Ascending aorta (tissue), 2 donors: ENCODE measurements at regions not wholly inside any gene's neighbourhood (a gene's known extent, or its start where the extent isn't known, plus 50 kb on each side); places are given as distances from the start of the nearest gene placed in this dataset.

Source experiments
- DNase-seq, 2 donors: peaks; one replicate each; pipeline ENCODE4 v3.0.0-alpha.2; 2019; ENCODE audit warnings: low spot score in 2 of 2
- H3K27ac ChIP-seq, 2 donors: fragments of 200-600 bp; sonication (generic); one replicate each; pipeline ENCODE4 v1.5.1; 2016 to 2017; ENCODE audit warnings: mild to moderate bottlenecking in 1 of 2
- H3K27me3 ChIP-seq: fragments of 200-600 bp; sonication (generic); one replicate; pipeline ENCODE4 v1.5.1; 2017
- H3K36me3 ChIP-seq, 2 donors: fragments of 200-600 bp; sonication (generic); one replicate each; pipeline ENCODE4 v1.5.1; 2016
- H3K4me1 ChIP-seq, 2 donors: fragments of 200-600 bp; sonication (generic); one replicate each; pipeline ENCODE4 v1.5.1; 2016 to 2017; ENCODE audit warnings: mild to moderate bottlenecking in 1 of 2
- H3K4me3 ChIP-seq, 2 donors: fragments of 200-600 bp; sonication (generic); one replicate each; pipeline ENCODE4 v1.5.1; 2016 to 2017; ENCODE audit warnings: mild to moderate bottlenecking in 1 of 2
- H3K9me3 ChIP-seq, 2 donors: fragments of 200-600 bp; sonication (generic); one replicate each; pipeline ENCODE4 v1.5.1; 2016
- intact Hi-C: fragments of 100-400 bp; cut with DNase I; formaldehyde crosslinking; loops from one replicate; pipeline ENCODE4 v1.15.1; 2023
- TF ChIP-seq, protein P1 (sequence below), 3 experiments: fragments of 200-600 bp in 2 of 3; fragments of 450-650 bp in 1 of 3; sonication (generic) in 2 of 3; IDR thresholded peaks; one replicate each; pipeline ENCODE4 v1.5.1; 2016 to 2019; ENCODE audit warnings: antibody characterized with exemption in 3 of 3, mild to moderate bottlenecking in 1 of 3, moderate library complexity in 1 of 3

DNA sequence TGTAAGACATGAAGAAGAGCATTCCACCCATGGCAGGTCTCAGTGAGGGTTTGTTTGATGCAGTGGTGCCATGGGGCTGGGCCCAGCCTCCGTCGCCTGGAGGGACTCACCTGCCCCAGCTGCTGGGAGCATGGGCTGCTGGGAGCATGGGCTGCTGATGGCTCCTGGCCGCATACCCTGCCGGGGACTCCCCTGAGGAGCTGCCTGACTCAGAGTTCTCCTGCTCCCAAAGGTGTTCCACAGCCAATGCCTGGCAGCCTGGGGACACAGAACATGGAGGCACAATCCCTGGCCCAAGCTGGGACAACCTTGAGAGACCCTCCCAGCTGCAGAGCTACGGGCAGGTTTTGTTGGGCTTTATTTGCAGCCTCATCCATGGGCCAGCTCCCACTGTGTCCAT, 108.4 kb downstream of the COPS8 start:
- H3K27ac ChIP-seq, result no peak overlapping the region
- no peak for DNase-seq
- intact Hi-C loops, result no loop called here

DNA sequence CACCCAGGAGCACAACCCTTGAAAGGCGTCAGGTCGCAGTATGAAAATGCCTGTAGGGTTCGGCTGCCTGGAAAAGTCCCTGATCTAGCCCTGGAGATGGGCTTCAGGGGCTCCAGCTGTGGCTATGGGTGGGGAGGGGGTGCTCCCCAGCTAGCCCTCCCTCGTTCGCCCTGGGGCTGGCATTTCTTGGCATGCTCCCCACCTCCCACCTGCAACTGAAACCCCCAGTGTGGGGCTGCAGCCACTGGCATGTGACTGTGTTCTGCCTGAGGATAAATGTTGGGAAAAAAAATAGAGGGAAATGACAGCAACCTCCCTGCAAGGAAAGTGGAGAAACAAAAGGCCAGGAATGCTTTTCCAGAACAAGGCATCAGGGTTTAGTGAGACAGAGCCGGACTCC, 109.2 kb downstream of the COPS8 start:
- no peaks in the 10 kb centered on the region for H3K9me3 ChIP-seq
- H3K4me1 ChIP-seq, result no peaks in the 10 kb centered on the region
- no peaks in the 10 kb centered on the region for H3K36me3 ChIP-seq
- no peak for DNase-seq
- TF ChIP-seq, protein P1, sequence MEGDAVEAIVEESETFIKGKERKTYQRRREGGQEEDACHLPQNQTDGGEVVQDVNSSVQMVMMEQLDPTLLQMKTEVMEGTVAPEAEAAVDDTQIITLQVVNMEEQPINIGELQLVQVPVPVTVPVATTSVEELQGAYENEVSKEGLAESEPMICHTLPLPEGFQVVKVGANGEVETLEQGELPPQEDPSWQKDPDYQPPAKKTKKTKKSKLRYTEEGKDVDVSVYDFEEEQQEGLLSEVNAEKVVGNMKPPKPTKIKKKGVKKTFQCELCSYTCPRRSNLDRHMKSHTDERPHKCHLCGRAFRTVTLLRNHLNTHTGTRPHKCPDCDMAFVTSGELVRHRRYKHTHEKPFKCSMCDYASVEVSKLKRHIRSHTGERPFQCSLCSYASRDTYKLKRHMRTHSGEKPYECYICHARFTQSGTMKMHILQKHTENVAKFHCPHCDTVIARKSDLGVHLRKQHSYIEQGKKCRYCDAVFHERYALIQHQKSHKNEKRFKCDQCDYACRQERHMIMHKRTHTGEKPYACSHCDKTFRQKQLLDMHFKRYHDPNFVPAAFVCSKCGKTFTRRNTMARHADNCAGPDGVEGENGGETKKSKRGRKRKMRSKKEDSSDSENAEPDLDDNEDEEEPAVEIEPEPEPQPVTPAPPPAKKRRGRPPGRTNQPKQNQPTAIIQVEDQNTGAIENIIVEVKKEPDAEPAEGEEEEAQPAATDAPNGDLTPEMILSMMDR (IDR thresholded peaks at IDR 0.05), result no peak
- H3K27ac ChIP-seq, result no peak overlapping the region
- H3K27me3 ChIP-seq, result no peaks in the 10 kb centered on the region
- intact Hi-C loops, result no loop called here
- H3K4me3 ChIP-seq, result no peak overlapping the region

More for the DNA sequence above, 108.4 kb downstream of the COPS8 start:
- Histone ChIP-seq H3K4me3 (no peak overlapping the region), H3K36me3 (no peaks in the 10 kb centered on the region), H3K27me3 (no peaks in the 10 kb centered on the region), H3K4me1 (no peaks in the 10 kb centered on the region), H3K9me3 (no peaks in the 10 kb centered on the region)
- TF ChIP-seq, protein P1 (IDR thresholded peaks at IDR 0.05), result no peak

DNA sequence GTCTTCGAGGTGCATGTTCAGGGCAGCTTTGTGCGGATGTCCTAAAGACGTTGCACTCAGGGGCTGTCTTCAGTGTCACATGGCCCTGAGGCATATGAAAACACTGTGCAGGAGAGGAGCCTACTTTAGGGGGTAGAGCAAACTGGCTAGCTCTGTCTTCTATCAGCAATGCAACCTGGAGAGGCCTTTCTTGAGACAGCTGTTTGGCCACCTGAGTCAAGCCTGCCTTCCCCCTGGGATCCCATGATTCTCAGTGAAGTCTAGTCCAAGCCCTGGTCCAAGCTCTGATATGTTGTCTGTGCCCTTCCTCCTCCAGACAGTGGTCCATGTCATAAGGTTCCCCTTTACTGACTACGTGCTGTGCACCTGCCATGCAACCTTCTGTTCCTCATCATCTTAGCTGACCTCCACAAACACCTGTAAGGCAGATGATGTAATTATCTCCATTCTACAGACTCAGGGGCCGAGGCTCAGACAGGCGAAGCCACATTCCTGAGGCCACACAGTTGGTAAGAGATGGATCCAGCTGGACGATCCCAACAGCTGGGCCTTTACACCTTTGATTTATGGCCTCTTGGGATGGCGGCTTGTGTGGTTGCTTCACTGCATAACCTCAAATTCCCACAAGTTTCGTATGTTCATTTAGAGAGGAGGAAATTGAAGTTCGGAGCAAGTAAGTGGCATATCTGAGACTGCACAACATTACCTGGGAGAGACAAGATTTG, 109.9 kb downstream of the COPS8 start:
- H3K4me3 ChIP-seq, result no peak overlapping the region
- H3K27ac ChIP-seq, result no peak overlapping the region
- intact Hi-C loops, result no loop called here
- TF ChIP-seq, protein P1 (IDR thresholded peaks at IDR 0.05), result no peak
- no peaks in the 10 kb centered on the region for H3K36me3 ChIP-seq
- H3K9me3 ChIP-seq, result no peaks in the 10 kb centered on the region
- H3K4me1 ChIP-seq, result no peaks in the 10 kb centered on the region
- no peak for DNase-seq
- no peaks in the 10 kb centered on the region for H3K27me3 ChIP-seq

DNA sequence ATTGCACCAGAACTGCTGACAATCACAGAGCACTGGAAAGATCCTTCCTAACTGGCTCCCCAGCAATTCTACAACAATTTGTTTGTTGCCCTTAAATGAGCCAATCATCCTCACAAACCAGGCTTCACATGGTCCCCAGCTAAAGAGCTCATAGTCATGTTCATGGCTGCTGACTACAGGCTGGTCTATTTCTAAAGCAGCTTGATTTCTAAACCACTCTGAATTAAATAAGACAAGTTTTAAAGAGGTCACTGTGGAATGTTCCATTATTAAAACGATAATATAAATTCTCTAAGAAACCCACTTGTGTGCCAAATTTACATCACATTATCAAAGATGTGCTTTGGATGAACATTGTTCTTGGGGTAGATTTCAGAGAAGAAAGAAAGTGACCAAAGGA, 110.7 kb downstream of the COPS8 start:
- Histone ChIP-seq H3K4me1 (no peaks in the 10 kb centered on the region), H3K9me3 (no peaks in the 10 kb centered on the region), H3K36me3 (no peaks in the 10 kb centered on the region), H3K27me3 (no peaks in the 10 kb centered on the region), H3K27ac (no peak overlapping the region), H3K4me3 (no peak overlapping the region)
- no peak for DNase-seq
- intact Hi-C loops, result no loop called here
- TF ChIP-seq, protein P1 (IDR thresholded peaks at IDR 0.05), result no peak

DNA sequence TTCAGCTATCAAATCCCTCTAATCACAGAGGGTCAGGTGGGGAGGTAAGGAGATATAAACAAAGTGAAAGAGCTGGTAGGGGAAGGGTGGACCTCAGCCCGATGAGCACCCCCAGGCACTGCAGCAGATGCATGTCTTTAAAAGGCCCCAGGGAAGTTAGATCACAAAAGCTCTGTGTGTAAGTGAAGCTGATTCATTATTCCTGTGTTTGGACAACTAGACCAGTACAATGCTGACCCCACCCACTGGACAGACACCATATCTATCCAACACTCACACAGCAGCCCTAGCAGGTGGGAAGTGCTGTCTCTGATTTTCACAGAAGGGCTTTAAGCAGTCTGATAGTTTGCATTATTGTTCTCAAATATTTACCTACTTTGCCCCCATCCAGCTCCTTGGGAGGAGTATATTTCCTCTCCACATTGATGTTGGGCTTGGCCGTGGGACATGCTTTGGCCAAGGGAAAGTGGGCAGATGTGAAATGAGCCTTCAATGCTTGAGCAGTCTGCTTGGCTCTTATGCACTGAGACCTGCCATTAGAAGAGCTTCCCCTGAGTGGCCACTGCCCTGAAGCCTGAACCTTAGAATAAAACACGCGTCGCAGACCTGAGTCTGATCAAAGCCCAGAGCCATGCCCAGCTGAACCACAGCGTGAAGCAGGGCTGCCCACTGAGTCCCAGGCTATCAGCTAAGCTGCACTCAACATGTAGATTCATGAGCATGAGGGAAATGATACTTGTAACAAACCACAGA, 111.4 kb downstream of the COPS8 start:
- Histone ChIP-seq H3K27ac (no peak overlapping the region), H3K4me3 (no peak overlapping the region), H3K4me1 (no peaks in the 10 kb centered on the region), H3K36me3 (no peaks in the 10 kb centered on the region), H3K27me3 (no peaks in the 10 kb centered on the region), H3K9me3 (no peaks in the 10 kb centered on the region)
- intact Hi-C loops, result no loop called here
- TF ChIP-seq, protein P1 (IDR thresholded peaks at IDR 0.05), result no peak
- DNase-seq, result no peak
